ENCODE measurements at regions not wholly inside any gene's neighbourhood (a gene's known extent, or its start where the extent isn't known, plus 50 kb on each side); places are given as distances from the start of the nearest gene placed in this dataset.

DNA sequence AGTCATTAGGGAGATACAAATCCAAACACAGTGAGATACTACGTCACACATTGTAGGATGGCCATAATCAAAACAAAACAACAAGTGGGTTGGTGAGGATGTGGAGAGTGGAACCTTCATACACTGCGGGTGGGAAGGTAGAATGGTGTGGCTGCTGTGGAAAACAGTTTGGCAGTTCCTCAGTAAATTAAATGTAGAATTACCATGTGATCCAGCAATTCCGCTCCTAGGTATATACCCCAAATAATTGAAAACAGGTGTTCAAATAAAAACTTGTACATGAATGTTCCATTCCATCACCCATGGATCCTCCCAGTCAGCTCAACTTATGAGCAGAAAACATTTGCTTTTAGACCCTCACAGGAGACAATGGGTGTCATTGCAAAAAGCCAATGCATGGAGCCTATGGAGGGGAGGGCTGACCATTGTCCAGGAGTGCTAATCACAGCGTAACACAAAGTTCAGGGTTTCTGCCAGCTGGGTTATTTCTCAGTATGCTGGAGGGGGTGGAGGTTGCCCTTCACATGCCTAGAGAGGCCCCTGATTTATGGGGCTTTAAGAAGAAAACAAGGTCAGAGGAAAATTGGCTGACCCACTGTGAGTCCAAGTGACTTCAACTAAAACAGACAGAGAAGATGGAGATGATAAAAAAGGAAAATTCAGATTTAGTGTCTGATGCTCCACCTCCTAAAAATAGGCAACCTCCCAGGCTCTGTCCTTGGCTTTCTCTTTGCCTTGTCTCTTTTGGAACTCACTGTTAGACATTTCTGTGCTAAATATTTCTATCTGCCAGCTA lies 124.1 kb downstream of the WDR11 start:
- TF ChIP-seq, protein P1, sequence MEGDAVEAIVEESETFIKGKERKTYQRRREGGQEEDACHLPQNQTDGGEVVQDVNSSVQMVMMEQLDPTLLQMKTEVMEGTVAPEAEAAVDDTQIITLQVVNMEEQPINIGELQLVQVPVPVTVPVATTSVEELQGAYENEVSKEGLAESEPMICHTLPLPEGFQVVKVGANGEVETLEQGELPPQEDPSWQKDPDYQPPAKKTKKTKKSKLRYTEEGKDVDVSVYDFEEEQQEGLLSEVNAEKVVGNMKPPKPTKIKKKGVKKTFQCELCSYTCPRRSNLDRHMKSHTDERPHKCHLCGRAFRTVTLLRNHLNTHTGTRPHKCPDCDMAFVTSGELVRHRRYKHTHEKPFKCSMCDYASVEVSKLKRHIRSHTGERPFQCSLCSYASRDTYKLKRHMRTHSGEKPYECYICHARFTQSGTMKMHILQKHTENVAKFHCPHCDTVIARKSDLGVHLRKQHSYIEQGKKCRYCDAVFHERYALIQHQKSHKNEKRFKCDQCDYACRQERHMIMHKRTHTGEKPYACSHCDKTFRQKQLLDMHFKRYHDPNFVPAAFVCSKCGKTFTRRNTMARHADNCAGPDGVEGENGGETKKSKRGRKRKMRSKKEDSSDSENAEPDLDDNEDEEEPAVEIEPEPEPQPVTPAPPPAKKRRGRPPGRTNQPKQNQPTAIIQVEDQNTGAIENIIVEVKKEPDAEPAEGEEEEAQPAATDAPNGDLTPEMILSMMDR (IDR thresholded peaks at IDR 0.05 in 2 of 3, conservative IDR thresholded peaks at IDR 0.05 in 1 of 3; ENCODE audit: borderline replicate concordance in 1 of 3, insufficient read depth in 1 of 3, low read depth in 2 of 3, low read length in 2 of 3) = no peak
- TF ChIP-seq, protein P2, sequence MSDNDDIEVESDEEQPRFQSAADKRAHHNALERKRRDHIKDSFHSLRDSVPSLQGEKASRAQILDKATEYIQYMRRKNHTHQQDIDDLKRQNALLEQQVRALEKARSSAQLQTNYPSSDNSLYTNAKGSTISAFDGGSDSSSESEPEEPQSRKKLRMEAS (IDR thresholded peaks at IDR 0.05) = no peak
- TF ChIP-seq EZH2 (IDR thresholded peaks at IDR 0.05) (no peak), JUND (IDR thresholded peaks at IDR 0.05) (no peak), RAD21 (IDR thresholded peaks at IDR 0.05; ENCODE audit: low read depth) (no peak), CBX3 (IDR thresholded peaks at IDR 0.05; ENCODE audit: low read depth) (no peak), SIN3A (IDR thresholded peaks at IDR 0.05; ENCODE audit: low read depth) (no peak), POLR2A (IDR thresholded peaks at IDR 0.05; ENCODE audit: borderline replicate concordance, extremely low read depth, insufficient read depth, insufficient read length) (no peak), ZFX (IDR thresholded peaks at IDR 0.05) (no peak)
- TF ChIP-seq, protein P3, sequence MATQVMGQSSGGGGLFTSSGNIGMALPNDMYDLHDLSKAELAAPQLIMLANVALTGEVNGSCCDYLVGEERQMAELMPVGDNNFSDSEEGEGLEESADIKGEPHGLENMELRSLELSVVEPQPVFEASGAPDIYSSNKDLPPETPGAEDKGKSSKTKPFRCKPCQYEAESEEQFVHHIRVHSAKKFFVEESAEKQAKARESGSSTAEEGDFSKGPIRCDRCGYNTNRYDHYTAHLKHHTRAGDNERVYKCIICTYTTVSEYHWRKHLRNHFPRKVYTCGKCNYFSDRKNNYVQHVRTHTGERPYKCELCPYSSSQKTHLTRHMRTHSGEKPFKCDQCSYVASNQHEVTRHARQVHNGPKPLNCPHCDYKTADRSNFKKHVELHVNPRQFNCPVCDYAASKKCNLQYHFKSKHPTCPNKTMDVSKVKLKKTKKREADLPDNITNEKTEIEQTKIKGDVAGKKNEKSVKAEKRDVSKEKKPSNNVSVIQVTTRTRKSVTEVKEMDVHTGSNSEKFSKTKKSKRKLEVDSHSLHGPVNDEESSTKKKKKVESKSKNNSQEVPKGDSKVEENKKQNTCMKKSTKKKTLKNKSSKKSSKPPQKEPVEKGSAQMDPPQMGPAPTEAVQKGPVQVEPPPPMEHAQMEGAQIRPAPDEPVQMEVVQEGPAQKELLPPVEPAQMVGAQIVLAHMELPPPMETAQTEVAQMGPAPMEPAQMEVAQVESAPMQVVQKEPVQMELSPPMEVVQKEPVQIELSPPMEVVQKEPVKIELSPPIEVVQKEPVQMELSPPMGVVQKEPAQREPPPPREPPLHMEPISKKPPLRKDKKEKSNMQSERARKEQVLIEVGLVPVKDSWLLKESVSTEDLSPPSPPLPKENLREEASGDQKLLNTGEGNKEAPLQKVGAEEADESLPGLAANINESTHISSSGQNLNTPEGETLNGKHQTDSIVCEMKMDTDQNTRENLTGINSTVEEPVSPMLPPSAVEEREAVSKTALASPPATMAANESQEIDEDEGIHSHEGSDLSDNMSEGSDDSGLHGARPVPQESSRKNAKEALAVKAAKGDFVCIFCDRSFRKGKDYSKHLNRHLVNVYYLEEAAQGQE (IDR thresholded peaks at IDR 0.05; ENCODE audit: low read depth) = no peak
